ENCODE measurements at regions not wholly inside any gene's neighbourhood (a gene's known extent, or its start where the extent isn't known, plus 50 kb on each side); places are given as distances from the start of the nearest gene placed in this dataset.

DNA sequence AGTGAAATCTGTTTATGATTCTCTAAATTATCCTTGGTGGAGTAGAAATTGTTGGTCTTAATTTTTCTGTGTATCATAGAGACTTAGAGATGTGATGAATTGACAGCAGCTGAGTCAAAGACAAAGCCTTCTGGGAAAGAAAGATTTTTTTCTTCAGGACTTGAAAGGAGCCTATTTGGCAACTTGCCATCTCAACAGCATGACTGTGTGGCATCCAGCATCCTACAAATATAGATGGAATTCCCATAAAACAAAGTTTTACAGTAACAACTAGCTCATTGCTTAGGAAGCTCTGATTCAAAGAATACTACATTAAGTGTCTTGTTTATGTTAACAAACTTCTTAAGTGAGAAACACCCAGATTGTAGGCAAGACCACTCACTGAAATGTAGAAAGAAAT lies 79.2 kb upstream of the SETBP1 start:
- DNase-seq (peak in 1 of 5 donors; percentile 27), FAIRE-seq (no peak)
- H3K27ac ChIP-seq (ENCODE audit: low read depth in 2 of 2, low read length in 2 of 2) = no peak overlapping the region

GRCh38 chr18:44602380-44602779 lies 78.3 kb upstream of the SETBP1 start:
- Histone ChIP-seq H3K4me1 (ENCODE audit: control insufficient read depth in 2 of 3, insufficient read depth in 2 of 3, low read depth in 1 of 3, low read length in 3 of 3) (no peaks in the 10 kb centered on the region), H3K36me3 (ENCODE audit: control insufficient read depth in 2 of 3, insufficient read depth in 3 of 3, low read length in 3 of 3) (no peaks in the 10 kb centered on the region), H3K27me3 (ENCODE audit: control insufficient read depth, insufficient read depth, low read length) (no peaks in the 10 kb centered on the region), H3K9ac (ENCODE audit: low read length in 3 of 3) (no peak overlapping the region), H3K4me3 (ENCODE audit: low read length in 3 of 3) (no peak overlapping the region), H3K9me3 (ENCODE audit: control insufficient read depth in 2 of 3, insufficient read depth in 1 of 3, low read length in 3 of 3) (no peaks in the 10 kb centered on the region), H3K27ac (ENCODE audit: low read depth in 2 of 2, low read length in 2 of 2) (no peak overlapping the region)
- TF ChIP-seq, protein P1, sequence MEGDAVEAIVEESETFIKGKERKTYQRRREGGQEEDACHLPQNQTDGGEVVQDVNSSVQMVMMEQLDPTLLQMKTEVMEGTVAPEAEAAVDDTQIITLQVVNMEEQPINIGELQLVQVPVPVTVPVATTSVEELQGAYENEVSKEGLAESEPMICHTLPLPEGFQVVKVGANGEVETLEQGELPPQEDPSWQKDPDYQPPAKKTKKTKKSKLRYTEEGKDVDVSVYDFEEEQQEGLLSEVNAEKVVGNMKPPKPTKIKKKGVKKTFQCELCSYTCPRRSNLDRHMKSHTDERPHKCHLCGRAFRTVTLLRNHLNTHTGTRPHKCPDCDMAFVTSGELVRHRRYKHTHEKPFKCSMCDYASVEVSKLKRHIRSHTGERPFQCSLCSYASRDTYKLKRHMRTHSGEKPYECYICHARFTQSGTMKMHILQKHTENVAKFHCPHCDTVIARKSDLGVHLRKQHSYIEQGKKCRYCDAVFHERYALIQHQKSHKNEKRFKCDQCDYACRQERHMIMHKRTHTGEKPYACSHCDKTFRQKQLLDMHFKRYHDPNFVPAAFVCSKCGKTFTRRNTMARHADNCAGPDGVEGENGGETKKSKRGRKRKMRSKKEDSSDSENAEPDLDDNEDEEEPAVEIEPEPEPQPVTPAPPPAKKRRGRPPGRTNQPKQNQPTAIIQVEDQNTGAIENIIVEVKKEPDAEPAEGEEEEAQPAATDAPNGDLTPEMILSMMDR (IDR thresholded peaks at IDR 0.05; ENCODE audit: borderline replicate concordance, extremely low read depth, insufficient read depth) = no peak
- DNase-seq (no peak), FAIRE-seq (no peak)
- intact Hi-C loops (cut with DNase I) = no loop called here

More for the DNA sequence above, 79.2 kb upstream of the SETBP1 start:
- intact Hi-C loops (cut with DNase I) = no loop called here
- Histone ChIP-seq H3K27me3 (ENCODE audit: control insufficient read depth, insufficient read depth, low read length) (no peaks in the 10 kb centered on the region), H3K36me3 (ENCODE audit: control insufficient read depth in 2 of 3, insufficient read depth in 3 of 3, low read length in 3 of 3) (no peaks in the 10 kb centered on the region), H3K4me1 (ENCODE audit: control insufficient read depth in 2 of 3, insufficient read depth in 2 of 3, low read depth in 1 of 3, low read length in 3 of 3) (no peaks in the 10 kb centered on the region), H3K9me3 (ENCODE audit: control insufficient read depth in 2 of 3, insufficient read depth in 1 of 3, low read length in 3 of 3) (no peaks in the 10 kb centered on the region), H3K4me3 (ENCODE audit: low read length in 3 of 3) (no peak overlapping the region), H3K9ac (ENCODE audit: low read length in 3 of 3) (no peak overlapping the region)
- TF ChIP-seq, protein P1 (IDR thresholded peaks at IDR 0.05; ENCODE audit: borderline replicate concordance, extremely low read depth, insufficient read depth) = no peak

DNA sequence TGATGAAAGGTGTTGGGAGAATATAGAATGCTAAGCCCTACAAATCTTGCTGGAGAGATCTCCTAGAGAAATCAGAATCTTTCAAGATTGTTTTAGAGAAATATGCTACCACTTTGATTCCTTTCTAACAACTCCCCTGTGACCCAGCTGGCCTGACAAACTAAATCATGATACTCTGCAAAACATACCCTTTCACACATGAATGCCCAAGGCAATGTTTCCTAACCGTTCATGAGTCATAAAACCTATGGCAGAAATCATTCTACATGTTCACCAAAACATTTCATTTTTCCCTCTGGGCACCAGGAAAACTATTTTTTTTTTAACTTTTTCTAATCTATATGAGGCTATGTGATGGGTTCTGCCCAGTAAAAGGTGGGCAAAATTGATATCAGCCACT lies 77.8 kb upstream of the SETBP1 start:
- no peak for FAIRE-seq
- Histone ChIP-seq H3K36me3 (ENCODE audit: control insufficient read depth in 2 of 3, insufficient read depth in 3 of 3, low read length in 3 of 3) (no peaks in the 10 kb centered on the region), H3K9ac (ENCODE audit: low read length in 3 of 3) (no peak overlapping the region), H3K9me3 (ENCODE audit: control insufficient read depth in 2 of 3, insufficient read depth in 1 of 3, low read length in 3 of 3) (no peaks in the 10 kb centered on the region), H3K27me3 (ENCODE audit: control insufficient read depth, insufficient read depth, low read length) (no peaks in the 10 kb centered on the region), H3K4me3 (ENCODE audit: low read length in 3 of 3) (no peak overlapping the region), H3K27ac (ENCODE audit: low read depth in 2 of 2, low read length in 2 of 2) (no peak overlapping the region), H3K4me1 (ENCODE audit: control insufficient read depth in 2 of 3, insufficient read depth in 2 of 3, low read depth in 1 of 3, low read length in 3 of 3) (no peaks in the 10 kb centered on the region)
- intact Hi-C loops (cut with DNase I) = no loop called here
- TF ChIP-seq, protein P1 (IDR thresholded peaks at IDR 0.05; ENCODE audit: borderline replicate concordance, extremely low read depth, insufficient read depth) = no peak
- peak in 1 of 5 donors; percentile 22 for DNase-seq

All from kidney (tissue), 13 donors.